HG02852 (cell line): ENCODE measurements at regions not wholly inside any gene's neighbourhood (a gene's known extent, or its start where the extent isn't known, plus 50 kb on each side); places are given as distances from the start of the nearest gene placed in this dataset.

Source experiments
- ATAC-seq: cut with Tn5 transposase; IDR thresholded peaks from one replicate; pipeline ENCODE4 v1.9.1; 2021; ENCODE audit warnings: mild to moderate bottlenecking, moderate library complexity; ENCODE audit not compliant: unreplicated experiment

GRCh38 chr13:22696433-22696832 is 484.3 kb upstream of the SGCG start:
- ATAC-seq: no peak

GRCh38 chr13:22698467-22698866 is 482.3 kb upstream of the SGCG start:
- ATAC-seq: no peak

- ATAC-seq: no peak
Observed at GRCh38 chr13:22700246-22700887, 480.4 kb upstream of the SGCG start.

- ATAC-seq: no peak
Observed at GRCh38 chr13:22703601-22704209, 477.1 kb upstream of the SGCG start.

GRCh38 chr13:22707946-22708345 is 472.8 kb upstream of the SGCG start:
- no peak for ATAC-seq

GRCh38 chr13:22717036-22717435 is 463.7 kb upstream of the SGCG start:
- no peak for ATAC-seq

DNA sequence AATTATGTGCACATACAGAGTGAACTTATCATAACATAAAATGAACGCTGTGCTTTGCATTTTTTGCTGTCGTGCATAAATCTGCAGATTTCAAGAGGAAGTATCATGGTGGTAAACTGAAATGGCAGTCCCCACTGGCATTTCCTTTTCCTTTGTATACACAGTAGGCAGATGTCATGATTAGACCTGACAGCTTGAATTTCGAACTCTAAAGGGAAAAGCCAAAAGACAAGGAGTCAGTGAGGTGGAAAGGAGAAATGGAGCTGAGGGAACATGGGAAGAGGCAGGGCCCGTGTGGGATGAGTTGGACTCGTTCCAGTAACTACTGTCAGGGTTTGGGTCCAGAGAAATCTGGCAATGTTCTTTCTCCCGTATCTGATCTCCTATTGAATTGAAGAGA is 454.1 kb upstream of the SGCG start:
- no peak for ATAC-seq

- ATAC-seq: no peak
Observed at GRCh38 chr13:22735011-22735995, 445.5 kb upstream of the SGCG start.

DNA sequence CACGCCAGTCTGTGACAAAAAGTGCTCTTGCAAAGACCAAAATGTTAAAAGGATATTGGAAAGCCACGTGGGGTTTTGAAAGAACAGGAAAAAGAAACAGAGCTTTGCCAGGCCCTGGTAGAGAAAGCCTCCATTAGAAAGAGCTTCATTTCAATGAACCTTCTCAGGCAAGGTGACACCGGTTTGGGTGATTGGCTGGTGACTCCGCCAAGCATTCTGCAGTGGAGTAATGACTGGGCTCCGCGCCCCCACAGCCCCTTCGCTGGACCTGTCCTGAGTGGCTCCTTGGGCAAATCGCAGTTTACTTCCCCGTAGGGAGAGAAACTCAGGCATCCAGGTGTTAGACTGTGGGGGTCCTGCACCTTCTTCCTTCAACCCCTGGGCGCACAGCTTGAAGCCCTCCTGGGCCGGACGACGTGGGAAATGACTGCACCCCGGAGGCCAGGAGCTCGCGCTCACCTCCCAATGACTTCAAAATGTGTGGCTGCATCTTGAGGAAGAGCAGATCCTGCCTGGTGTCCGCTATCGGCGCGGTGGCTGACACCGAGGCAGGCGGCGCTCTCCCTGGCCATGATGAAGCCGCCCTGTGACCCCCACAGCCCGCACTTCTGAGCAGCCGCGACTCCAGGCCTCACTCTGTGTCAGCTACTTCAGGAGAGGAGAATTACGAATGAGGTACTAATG is 444.6 kb upstream of the SGCG start:
- ATAC-seq: no peak

DNA sequence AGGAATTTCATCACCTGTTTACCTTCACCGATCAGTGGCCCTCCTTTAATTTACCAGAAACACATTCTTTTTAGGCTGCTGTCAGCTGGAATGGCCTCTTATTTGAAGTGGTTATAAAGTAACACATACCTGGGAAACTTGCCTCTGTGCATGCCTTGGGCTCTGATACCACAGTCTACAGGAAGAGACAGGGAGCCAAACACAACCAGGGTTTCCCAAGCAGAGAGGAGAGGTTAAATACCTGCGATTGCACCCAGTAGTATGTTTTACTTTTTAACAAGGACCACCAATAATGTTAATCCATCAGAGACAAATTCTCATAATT is 444.0 kb upstream of the SGCG start:
- ATAC-seq: no peak

DNA sequence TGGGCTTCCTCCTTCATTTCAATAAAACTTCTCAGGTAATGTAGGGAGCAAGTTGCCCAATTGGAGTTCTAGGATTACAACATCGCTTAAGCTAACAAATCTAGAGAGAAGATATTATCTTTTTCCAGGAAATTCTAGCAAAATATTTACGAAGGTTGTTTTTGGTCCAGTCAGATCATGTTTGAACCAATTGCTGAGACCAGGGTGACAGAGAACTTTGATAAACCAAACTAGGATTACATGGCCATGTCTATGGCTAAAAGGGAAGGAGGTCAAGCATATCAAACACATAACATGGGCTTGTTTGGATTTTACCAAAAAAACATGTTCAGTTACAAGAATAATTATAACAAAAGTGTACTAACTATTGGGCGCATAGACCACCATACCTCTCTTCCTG is 442.4 kb upstream of the SGCG start:
- no peak for ATAC-seq

- no peak for ATAC-seq
Observed at GRCh38 chr13:22740264-22740663, 440.5 kb upstream of the SGCG start.

DNA sequence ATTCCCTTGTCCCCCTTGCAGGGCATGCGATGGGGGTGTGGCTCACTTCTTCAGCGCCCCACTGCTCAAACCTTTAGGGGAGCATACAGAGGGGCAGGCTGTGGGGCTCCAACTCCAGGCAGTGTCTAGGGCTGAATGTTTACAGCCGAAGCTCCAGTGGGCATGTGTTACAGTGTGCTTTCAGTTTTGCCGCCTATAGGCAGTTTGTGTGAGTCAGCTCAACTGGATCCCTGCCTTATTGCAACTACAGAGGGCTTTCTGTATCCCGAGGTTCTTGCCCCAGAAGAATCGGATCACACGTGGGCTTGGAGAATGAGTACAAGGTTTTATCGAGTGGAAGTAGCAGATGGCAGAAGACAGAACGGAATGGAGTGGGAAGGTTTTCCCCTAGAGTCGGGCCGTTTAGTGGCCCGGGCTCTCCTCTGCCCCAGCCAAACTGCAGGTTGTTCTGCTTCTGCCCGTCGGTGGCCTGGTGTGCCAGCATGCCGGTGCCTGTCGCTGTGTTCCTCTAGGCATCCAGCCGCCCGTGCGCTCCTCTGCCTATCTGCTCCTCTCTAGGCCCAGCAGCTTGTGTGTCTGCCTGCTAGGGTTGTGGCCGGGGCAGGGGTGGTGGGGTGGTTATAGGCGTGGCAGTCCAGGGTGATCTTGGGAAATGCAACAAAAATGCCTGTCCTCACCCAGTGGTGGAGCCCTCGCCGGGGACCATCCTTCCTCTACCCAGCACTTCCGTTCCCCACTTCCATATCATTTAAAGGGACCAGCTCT is 435.9 kb upstream of the SGCG start:
- ATAC-seq: no peak

GRCh38 chr13:22748866-22749577 is 431.8 kb upstream of the SGCG start:
- no peak for ATAC-seq

- no peak for ATAC-seq
Observed at GRCh38 chr13:22749626-22750025, 431.2 kb upstream of the SGCG start.

DNA sequence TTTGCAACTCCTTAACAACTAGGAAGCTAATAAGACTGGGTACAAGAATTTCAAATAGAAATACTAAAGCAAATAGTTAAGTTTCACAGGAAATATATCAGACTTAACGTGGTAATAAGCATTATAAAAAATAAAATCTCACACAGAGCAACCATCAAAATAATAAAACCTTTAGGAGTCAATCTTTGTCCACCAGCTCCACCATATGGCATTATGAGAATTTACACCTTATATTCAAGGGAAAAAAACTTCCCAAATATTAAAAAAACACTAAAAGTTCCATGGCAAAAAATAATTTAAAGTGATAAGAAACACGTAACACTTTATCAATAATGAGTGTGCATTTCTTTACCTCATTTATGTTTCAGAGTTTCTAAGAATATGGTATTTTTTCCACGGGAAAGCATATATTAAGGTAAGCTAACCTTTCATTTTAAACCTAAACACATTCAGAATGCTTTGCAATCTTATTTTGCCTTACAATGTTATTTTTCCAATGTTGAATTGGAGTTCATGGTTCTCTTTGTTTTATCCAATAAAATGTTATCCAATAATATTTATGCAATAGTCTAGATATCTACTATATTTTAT is 423.2 kb upstream of the SGCG start:
- ATAC-seq: no peak

GRCh38 chr13:22758245-22758644 is 422.5 kb upstream of the SGCG start:
- no peak for ATAC-seq

DNA sequence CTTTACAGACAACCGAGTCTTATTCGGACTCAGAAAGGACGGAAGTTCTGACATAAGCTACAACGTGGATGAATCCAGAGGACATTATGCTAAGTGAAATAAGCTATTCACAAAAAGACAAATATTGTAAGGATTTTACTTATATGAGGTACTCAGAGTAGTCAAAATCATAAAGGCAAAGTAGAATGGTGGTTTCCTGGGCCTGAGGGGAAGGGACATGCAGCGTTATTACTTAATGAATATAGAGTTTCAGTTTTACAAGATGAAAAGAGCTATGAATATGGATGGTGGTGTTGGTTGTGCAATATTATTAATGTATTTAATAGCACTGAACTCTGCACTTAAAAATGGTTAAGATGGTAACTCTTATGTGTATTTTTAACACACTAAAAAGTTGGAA is 419.1 kb upstream of the SGCG start:
- ATAC-seq: no peak

- no peak for ATAC-seq
Observed at GRCh38 chr13:22765547-22765946, 415.2 kb upstream of the SGCG start.

DNA sequence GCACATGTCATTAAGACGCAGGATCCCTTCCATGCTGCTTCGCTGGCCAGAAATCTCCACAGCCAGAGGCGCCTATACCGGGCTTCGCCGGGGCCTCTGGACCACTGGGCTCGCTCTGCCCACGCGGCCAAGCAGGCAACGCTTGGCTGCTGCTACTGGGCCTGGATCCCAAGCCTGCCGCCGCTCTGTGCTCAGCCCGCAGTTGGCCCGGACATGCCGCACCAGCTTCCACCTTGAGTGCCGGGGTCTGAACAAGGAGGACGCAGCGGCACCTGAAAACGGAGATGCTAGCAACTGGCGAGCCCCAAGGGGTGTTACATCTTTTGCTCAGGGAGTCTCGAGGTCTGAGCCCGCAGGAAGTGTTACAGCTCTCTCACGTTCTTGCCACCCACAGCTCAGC is 409.9 kb upstream of the SGCG start:
- no peak for ATAC-seq
